Gastrocnemius medialis (tissue), 4 donors: ENCODE measurements at regions not wholly inside any gene's neighbourhood (a gene's known extent, or its start where the extent isn't known, plus 50 kb on each side); places are given as distances from the start of the nearest gene placed in this dataset.

Experiments
- POLR2A ChIP-seq, 2 donors: fragments of 450-650 bp; IDR thresholded peaks; one replicate each; pipeline ENCODE4 v1.6.1; 2017; ENCODE audit warnings: antibody characterized with exemption in 2 of 2, mild to moderate bottlenecking in 2 of 2, moderate library complexity in 2 of 2
- TF ChIP-seq, protein P1 (sequence below), 5 experiments: fragments of 450-650 bp in 3 of 5; fragments of 200-600 bp in 2 of 5; sonication (generic) in 2 of 5; IDR thresholded peaks in 4 of 5; conservative IDR thresholded peaks in 1 of 5; 1 replicate in 4 of 5; 2 replicates in 1 of 5; pipeline ENCODE4 v1.5.1; 2016 to 2019; ENCODE audit warnings: antibody characterized with exemption in 5 of 5, mild to moderate bottlenecking in 3 of 5, moderate library complexity in 3 of 5

DNA sequence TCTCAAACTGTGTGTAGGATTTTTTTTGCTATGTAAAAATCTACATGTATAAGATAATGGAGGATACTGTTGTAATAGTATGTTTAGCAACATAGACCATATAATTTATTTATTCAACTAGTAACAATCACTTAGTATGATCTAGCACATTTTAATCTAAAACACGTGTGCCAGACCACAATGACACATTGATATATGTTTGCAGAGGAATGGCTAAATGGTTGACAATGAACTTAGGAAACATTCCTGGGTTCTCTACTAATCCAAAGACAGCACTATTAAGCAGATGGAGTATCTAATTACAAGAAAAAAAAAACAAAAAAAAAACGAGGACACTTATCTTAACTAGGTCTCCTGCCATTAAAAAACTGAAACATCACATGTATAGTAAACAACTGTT lies 261.7 kb upstream of the PAPPA start:
- TF ChIP-seq, protein P1, sequence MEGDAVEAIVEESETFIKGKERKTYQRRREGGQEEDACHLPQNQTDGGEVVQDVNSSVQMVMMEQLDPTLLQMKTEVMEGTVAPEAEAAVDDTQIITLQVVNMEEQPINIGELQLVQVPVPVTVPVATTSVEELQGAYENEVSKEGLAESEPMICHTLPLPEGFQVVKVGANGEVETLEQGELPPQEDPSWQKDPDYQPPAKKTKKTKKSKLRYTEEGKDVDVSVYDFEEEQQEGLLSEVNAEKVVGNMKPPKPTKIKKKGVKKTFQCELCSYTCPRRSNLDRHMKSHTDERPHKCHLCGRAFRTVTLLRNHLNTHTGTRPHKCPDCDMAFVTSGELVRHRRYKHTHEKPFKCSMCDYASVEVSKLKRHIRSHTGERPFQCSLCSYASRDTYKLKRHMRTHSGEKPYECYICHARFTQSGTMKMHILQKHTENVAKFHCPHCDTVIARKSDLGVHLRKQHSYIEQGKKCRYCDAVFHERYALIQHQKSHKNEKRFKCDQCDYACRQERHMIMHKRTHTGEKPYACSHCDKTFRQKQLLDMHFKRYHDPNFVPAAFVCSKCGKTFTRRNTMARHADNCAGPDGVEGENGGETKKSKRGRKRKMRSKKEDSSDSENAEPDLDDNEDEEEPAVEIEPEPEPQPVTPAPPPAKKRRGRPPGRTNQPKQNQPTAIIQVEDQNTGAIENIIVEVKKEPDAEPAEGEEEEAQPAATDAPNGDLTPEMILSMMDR (IDR thresholded peaks at IDR 0.05 in 4 of 5, conservative IDR thresholded peaks at IDR 0.05 in 1 of 5) = no peak
- no peak for TF ChIP-seq POLR2A (IDR thresholded peaks at IDR 0.05)
